ENCODE measurements at regions not wholly inside any gene's neighbourhood (a gene's known extent, or its start where the extent isn't known, plus 50 kb on each side); places are given as distances from the start of the nearest gene placed in this dataset.

GRCh38 chr2:60095903-60096302, 457.6 kb downstream of the BCL11A start:
- TF ChIP-seq CTCF (IDR thresholded peaks at IDR 0.05): no peak
- no peaks in the 10 kb centered on the region for H3K9me3 ChIP-seq
- H3K4me3 ChIP-seq: no peak overlapping the region
- DNase-seq: no peak
- H3K27me3 ChIP-seq: no peaks in the 10 kb centered on the region
- intact Hi-C loops (cut with DNase I): no loop called here
- H3K9ac ChIP-seq (ENCODE audit: low read depth in 2 of 2, low read length in 2 of 2): no peak overlapping the region
- H3K36me3 ChIP-seq: no peaks in the 10 kb centered on the region
- H3K4me1 ChIP-seq: peaks cover 4% of the 10 kb centered on the region
- no peak overlapping the region for H3K27ac ChIP-seq

GRCh38 chr2:60095202-60095815, 458.1 kb downstream of the BCL11A start:
- no peak overlapping the region for H3K4me3 ChIP-seq
- H3K9me3 ChIP-seq: no peaks in the 10 kb centered on the region
- H3K27ac ChIP-seq: no peak overlapping the region
- H3K27me3 ChIP-seq: no peaks in the 10 kb centered on the region
- intact Hi-C loops (cut with DNase I): no loop called here
- no peak for TF ChIP-seq CTCF (IDR thresholded peaks at IDR 0.05)
- H3K36me3 ChIP-seq: no peaks in the 10 kb centered on the region
- no peak for DNase-seq
- peaks cover 4% of the 10 kb centered on the region for H3K4me1 ChIP-seq
- H3K9ac ChIP-seq (ENCODE audit: low read depth in 2 of 2, low read length in 2 of 2): no peak overlapping the region

GRCh38 chr2:60094450-60094929, 459.0 kb downstream of the BCL11A start:
- no peak for TF ChIP-seq CTCF (IDR thresholded peaks at IDR 0.05)
- Histone ChIP-seq H3K9me3 (no peaks in the 10 kb centered on the region), H3K36me3 (no peaks in the 10 kb centered on the region), H3K27me3 (no peaks in the 10 kb centered on the region), H3K4me3 (no peak overlapping the region), H3K9ac (ENCODE audit: low read depth in 2 of 2, low read length in 2 of 2) (peak overlapping the region in 1 of 2 donors; percentile 0), H3K27ac (peak overlapping the region; percentile 71), H3K4me1 (peaks cover 4% of the 10 kb centered on the region)
- intact Hi-C loops (cut with DNase I): no loop called here
- DNase-seq: peak; percentile 59

- no peak overlapping the region for H3K27ac ChIP-seq
- intact Hi-C loops (cut with DNase I): no loop called here
- no peak for DNase-seq
- H3K9me3 ChIP-seq: no peaks in the 10 kb centered on the region
- no peak overlapping the region for H3K9ac ChIP-seq (ENCODE audit: low read depth in 2 of 2, low read length in 2 of 2)
- H3K4me1 ChIP-seq: peaks cover 4% of the 10 kb centered on the region
- no peak overlapping the region for H3K4me3 ChIP-seq
- no peaks in the 10 kb centered on the region for H3K27me3 ChIP-seq
- no peak for TF ChIP-seq CTCF (IDR thresholded peaks at IDR 0.05)
- H3K36me3 ChIP-seq: no peaks in the 10 kb centered on the region
These were observed 460.7 kb downstream of the BCL11A start for GRCh38 chr2:60092781-60093180.

- intact Hi-C loops (cut with DNase I): no loop called here
- Histone ChIP-seq H3K4me3 (no peak overlapping the region), H3K9me3 (no peaks in the 10 kb centered on the region), H3K4me1 (peaks cover 4% of the 10 kb centered on the region), H3K36me3 (no peaks in the 10 kb centered on the region), H3K27ac (peak overlapping the region; percentile 70), H3K9ac (ENCODE audit: low read depth in 2 of 2, low read length in 2 of 2) (peak overlapping the region in 1 of 2 donors; percentile 7), H3K27me3 (no peaks in the 10 kb centered on the region)
- TF ChIP-seq CTCF (IDR thresholded peaks at IDR 0.05): no peak
- peak; percentile 91 for DNase-seq
These were observed 461.6 kb downstream of the BCL11A start for GRCh38 chr2:60091894-60092293.
